NCI-H510A treated with DMSO at 0.1 percent for 48 hours (cell line): ENCODE measurements at regions not wholly inside any gene's neighbourhood (a gene's known extent, or its start where the extent isn't known, plus 50 kb on each side); places are given as distances from the start of the nearest gene placed in this dataset.

ENCODE experiments used
- DNase-seq: peaks from one replicate; lab custom pipeline; 2025; lab: John Stamatoyannopoulos, UW

- no peak for DNase-seq
These were observed 724.9 kb upstream of the SOX9 start for GRCh38 chr17:71395901-71396300.

GRCh38 chr17:71396711-71397110 lies 724.1 kb upstream of the SOX9 start:
- DNase-seq = no peak

GRCh38 chr17:71398025-71398424 lies 722.8 kb upstream of the SOX9 start:
- DNase-seq = no peak

GRCh38 chr17:71398800-71399219 lies 722.0 kb upstream of the SOX9 start:
- DNase-seq = no peak

- no peak for DNase-seq
These were observed 721.6 kb upstream of the SOX9 start for GRCh38 chr17:71399221-71399620.

GRCh38 chr17:71399649-71400048 lies 721.2 kb upstream of the SOX9 start:
- DNase-seq = no peak

- no peak for DNase-seq
These were observed 718.8 kb upstream of the SOX9 start for GRCh38 chr17:71402007-71402406.

- peak; percentile 86 for DNase-seq
These were observed 718.1 kb upstream of the SOX9 start for GRCh38 chr17:71402661-71403141.

GRCh38 chr17:71405101-71405500 lies 715.7 kb upstream of the SOX9 start:
- no peak for DNase-seq

GRCh38 chr17:71407981-71408380 lies 712.8 kb upstream of the SOX9 start:
- no peak for DNase-seq

GRCh38 chr17:71409137-71409536 lies 711.7 kb upstream of the SOX9 start:
- DNase-seq = no peak

- DNase-seq = no peak
These were observed 711.1 kb upstream of the SOX9 start for GRCh38 chr17:71409712-71410111.

GRCh38 chr17:71412803-71413202 lies 708.0 kb upstream of the SOX9 start:
- DNase-seq = no peak

GRCh38 chr17:71413935-71414334 lies 706.9 kb upstream of the SOX9 start:
- DNase-seq = no peak

GRCh38 chr17:71417142-71417541 lies 703.7 kb upstream of the SOX9 start:
- DNase-seq = no peak

- no peak for DNase-seq
These were observed 697.9 kb upstream of the SOX9 start for GRCh38 chr17:71422968-71423367.

- no peak for DNase-seq
These were observed 696.8 kb upstream of the SOX9 start for GRCh38 chr17:71423871-71424546.

- DNase-seq = no peak
These were observed 693.0 kb upstream of the SOX9 start for GRCh38 chr17:71427801-71428200.

- DNase-seq = no peak
These were observed 691.9 kb upstream of the SOX9 start for GRCh38 chr17:71428897-71429296.

GRCh38 chr17:71430281-71430680 lies 690.5 kb upstream of the SOX9 start:
- DNase-seq = no peak

GRCh38 chr17:71431146-71431545 lies 689.7 kb upstream of the SOX9 start:
- DNase-seq = no peak

GRCh38 chr17:71432378-71433315 lies 688.2 kb upstream of the SOX9 start:
- DNase-seq = no peak

GRCh38 chr17:71434716-71435115 lies 686.1 kb upstream of the SOX9 start:
- DNase-seq = no peak
